Activated CD4-positive, alpha-beta T cell treated with anti-CD3 and anti-CD28 coated beads for 4 hours (primary cell): ENCODE measurements at regions not wholly inside any gene's neighbourhood (a gene's known extent, or its start where the extent isn't known, plus 50 kb on each side); places are given as distances from the start of the nearest gene placed in this dataset.

Experiments used
- DNase-seq, 2 donors: peaks; one replicate each; pipeline ENCODE4 v3.0.0-alpha.2; 2020

DNA sequence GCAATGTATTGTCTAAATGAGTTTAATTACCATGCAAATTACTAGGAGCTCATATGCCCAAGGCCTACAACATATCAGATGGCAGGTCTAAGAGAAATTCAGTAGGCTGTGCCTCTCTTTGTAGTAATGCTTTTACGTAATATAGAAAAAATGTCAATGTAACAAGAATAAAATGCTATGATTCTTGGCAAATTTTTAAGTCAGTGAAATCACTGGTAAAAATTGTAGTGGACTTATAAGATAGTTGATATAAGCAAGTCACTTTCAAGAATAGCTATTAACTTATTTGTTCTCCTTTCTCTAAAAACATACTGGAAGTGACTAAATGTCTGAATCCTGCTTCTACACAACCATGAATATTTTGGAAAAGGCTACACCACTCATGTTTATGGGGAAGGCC is 707.8 kb downstream of the TUSC7 start:
- DNase-seq = no peak

GRCh38 chr3:117427081-117427480 is 717.5 kb downstream of the TUSC7 start:
- DNase-seq = no peak

GRCh38 chr3:117433427-117433826 is 723.8 kb downstream of the TUSC7 start:
- DNase-seq = no peak

- no peak for DNase-seq
Measured at GRCh38 chr3:117434661-117435412, 725.3 kb downstream of the TUSC7 start.

GRCh38 chr3:117435506-117435905 is 725.9 kb downstream of the TUSC7 start:
- DNase-seq = no peak

DNA sequence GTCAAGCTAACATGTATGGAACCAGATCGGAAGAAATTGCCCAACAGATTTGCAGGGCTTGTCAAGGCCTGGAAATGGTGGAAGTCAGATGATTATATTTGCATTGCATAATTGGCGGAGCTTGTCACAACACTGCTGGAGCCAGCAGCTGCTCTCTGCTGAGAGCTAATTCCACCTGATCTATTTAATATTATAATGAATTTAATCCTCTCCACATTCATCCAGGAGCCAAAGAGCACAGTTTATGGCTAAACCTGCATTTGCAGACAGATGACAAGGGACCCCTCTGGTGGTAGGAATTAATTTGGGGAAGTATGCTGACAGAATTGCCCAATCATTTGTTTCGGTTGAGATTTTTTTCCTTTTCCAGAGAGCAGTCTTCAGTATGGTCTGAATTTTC is 730.2 kb downstream of the TUSC7 start:
- no peak for DNase-seq

- no peak for DNase-seq
Measured at GRCh38 chr3:117441851-117442250, 732.3 kb downstream of the TUSC7 start.

DNA sequence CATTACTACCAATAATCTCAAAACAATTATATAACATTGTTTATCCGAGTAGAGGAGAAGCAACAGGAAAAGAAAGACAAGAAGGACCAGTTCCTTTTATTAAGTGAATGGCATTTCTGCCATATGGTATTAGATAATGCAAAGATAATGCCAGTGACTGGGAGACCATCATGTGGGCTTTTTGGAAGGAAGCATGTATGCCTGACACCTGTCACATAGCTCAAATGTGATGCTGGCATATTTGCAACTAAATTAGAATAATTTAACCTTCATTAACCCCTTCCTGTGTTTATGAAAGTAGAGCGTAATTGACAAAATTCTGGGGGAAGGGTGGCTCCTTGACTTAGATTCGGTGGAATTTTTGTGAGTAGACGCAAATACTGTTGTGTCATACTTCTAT is 733.0 kb downstream of the TUSC7 start:
- no peak for DNase-seq

- DNase-seq = no peak
Measured at GRCh38 chr3:117443014-117443413, 733.4 kb downstream of the TUSC7 start.

DNA sequence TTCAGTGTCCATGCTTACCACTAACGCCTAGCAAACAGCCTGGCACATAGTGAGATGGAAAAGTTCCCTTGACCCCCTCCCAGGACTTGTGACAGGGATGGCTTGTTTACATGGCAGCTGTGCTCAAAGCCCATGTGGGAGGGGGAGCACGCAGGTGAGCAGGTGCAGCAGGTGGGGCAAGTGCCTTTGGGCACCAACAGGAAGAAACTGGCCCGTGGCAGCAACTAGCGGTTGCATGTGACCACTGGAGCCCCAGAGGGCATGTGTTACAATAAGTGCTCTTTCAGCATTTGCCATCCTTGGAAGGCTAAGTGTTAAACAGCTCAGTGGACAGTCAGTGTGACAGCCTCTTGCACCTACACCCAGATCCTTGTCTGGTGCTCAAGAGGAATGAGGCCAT is 734.6 kb downstream of the TUSC7 start:
- no peak for DNase-seq

DNA sequence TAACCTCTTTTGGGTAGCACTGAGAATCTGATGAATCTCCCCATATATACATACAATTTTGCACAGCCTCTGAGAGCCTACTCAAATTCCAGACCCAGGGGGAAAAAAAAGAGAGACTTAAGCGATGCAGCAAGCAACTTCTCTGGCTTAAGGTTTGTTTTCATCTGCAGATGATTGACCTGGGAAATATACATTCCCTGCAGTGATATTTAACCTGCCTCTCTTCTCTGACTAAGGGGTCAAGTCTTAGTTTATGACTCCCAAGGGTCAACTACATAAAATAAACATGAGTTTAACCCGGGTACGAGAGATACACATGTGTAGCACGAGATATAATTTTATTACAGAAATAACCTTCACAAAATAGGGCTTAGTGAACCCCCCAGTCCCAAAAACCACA is 737.8 kb downstream of the TUSC7 start:
- no peak for DNase-seq

- no peak for DNase-seq
Measured at GRCh38 chr3:117450026-117450425, 740.4 kb downstream of the TUSC7 start.

- DNase-seq = no peak
Measured at GRCh38 chr3:117454254-117454653, 744.7 kb downstream of the TUSC7 start.

GRCh38 chr3:117454908-117455307 is 745.3 kb downstream of the TUSC7 start:
- no peak for DNase-seq

- DNase-seq = no peak
Measured at GRCh38 chr3:117455782-117456181, 746.2 kb downstream of the TUSC7 start.

DNA sequence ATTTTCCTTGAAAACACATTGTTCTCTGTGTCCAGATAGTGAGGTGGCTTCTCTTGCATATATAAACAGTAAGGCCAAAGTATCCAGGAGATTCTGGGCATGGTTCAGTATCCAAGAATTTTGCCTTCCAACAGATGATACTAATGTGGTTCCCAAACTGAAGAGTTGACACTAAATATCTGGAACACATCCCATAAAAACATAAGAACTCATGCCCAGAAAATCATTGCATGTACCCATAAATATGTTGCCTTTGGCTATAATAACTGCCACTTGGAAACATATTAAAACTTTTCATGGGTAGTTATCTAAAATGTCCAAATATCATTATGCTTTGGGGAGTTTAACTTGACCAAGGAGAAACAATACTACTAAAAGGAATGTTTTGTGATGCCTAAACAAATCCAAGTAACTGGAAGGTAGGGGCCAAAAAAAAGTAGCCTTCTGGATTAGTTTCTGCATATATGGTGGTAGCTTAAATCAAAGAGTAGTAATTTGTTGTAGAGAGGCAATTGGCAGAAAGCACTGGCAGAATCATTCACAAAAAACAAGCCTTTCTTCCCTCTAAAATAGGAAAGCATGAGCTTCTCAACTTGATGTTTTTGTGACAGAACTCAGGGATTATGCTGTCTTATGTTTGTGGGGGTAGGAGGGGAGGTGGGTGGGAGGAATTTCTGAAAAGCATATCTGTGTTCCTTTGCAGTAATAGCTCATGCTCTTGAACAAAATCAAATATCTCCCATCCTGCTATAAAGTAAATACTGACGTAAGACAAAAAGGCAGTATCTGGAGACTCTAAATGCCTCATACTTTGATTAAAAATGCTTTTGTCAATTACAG is 753.9 kb downstream of the TUSC7 start:
- no peak for DNase-seq

GRCh38 chr3:117471831-117472230 is 762.3 kb downstream of the TUSC7 start:
- no peak for DNase-seq

GRCh38 chr3:117473981-117474538 is 764.5 kb downstream of the TUSC7 start:
- no peak for DNase-seq

DNA sequence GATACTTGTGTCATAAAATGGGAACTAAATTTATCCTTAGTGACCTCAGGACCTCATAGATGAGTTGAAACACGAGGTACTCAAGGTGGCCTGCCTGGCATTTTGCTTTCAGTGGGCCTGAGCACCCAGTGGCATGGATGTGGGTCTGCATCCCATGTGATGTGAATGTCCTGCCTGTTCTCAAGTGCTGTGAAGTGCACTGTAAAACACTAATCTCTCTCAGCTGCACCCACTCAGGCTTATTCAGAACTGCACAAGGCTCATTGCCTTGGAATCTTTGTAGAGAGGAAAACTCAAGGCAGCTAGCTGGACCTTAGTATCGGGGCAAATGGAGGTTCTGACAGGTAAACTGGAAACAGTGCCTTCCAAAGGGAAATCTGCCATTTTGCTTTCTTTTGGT is 767.0 kb downstream of the TUSC7 start:
- DNase-seq = no peak

DNA sequence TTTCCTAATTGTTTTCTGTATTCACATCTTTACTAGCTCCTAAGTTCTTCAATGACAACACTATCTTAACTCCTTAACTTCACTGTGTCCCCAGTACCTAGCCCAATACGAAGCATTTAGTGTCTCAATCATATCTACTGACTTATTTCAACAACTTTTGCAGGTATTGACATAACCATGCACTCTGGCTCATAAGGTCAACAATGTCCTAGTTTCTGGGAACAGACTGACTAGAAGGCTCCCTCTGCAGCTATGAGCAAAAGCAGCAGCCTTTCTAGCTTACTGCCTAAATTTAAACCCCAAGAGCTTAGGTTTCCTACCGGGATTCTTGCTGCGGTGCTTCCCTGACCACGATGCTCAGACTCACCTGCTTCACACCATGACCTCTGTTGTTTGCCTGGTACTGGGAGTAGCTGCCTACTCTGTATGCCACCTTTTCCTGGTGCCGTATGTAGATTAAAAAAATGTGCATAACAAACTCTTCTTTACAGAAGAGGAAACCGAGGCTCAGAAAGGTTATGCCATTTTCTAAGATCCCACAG is 767.7 kb downstream of the TUSC7 start:
- DNase-seq = no peak

GRCh38 chr3:117479095-117479494 is 769.5 kb downstream of the TUSC7 start:
- no peak for DNase-seq

DNA sequence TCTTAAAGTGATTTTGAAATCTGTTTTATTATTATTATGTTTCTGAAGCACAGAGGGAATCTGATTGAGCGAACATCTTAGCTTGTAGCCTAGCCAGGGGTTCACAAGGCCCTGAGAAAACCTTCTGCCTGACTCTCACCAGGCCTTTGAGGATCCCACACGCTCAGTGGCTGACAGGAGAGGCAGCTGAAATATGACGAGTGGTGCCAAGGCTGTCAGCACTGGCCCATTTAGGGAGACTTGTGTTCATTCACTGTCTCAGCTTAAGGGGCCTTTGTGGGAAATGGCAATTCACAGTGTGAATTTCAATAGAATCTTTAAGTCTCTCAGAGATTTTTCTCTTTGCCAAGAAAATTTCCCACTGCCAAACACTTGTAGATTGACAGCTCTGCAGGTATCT is 770.9 kb downstream of the TUSC7 start:
- no peak for DNase-seq

DNA sequence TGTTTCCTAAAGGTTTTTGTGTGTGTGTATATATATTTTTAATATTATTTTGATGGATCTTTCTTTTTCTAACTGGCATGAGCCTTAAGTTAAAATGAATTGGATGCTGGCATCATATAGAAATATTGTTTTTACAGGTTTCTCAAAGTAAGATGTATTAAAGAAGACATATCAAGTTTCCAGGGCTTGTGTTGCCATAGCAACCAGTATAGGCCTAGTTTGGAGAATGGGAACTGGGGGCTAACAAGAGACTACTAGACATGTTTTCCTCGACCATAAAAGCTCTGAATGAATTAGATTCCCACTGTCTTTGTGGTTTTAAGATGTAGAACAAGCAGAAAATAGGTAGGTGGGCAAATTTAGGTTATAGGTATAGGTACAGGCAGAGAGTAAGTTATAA is 771.4 kb downstream of the TUSC7 start:
- no peak for DNase-seq

DNA sequence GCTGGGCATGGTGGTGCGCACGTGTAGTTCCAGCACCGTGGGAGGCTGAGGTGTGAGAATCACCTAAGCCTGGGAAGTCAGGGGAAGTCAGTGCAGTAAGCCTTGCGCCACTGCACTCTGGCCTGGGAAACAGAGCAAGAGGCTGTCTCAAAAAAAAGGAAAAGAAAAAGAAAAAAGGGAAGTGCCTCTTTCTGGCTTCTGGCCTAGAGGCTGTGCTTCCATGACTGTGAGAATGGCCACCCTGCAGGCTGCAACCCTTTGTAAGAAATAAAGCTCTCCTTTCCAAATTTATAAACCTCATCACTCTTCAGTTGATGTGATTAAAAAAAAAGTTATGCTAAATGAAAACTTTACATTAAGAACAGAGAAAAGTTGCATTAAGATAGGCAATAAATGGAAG is 774.3 kb downstream of the TUSC7 start:
- DNase-seq = no peak
